Activated T-helper 1 cell treated with anti-CD3 and anti-CD28 coated beads, Interleukin-12 subunit alpha, Interleukin-12 subunit beta, Interleukin-2, Interleukin-4 antibody, amounts not matched to agents 30 ng/mL and 10 ng/mL and 1 ng/mL, durations not matched to agents 14 hours and 24 hours and 36 hours (primary cell): ENCODE measurements at regions not wholly inside any gene's neighbourhood (a gene's known extent, or its start where the extent isn't known, plus 50 kb on each side); places are given as distances from the start of the nearest gene placed in this dataset.

Source experiments
- DNase-seq: peaks from one replicate; pipeline ENCODE4 v3.0.0; 2021; ENCODE audit warnings: low spot score
- H3K27ac Mint-ChIP-seq: one replicate; pipeline ENCODE4 v1.8.0; 2021; ENCODE audit warnings: mild to moderate bottlenecking, mixed read lengths
- H3K27me3 Mint-ChIP-seq: one replicate; pipeline ENCODE4 v1.8.0; 2022; ENCODE audit warnings: mild to moderate bottlenecking, moderate library complexity, mixed read lengths; ENCODE audit not compliant: insufficient read depth
- H3K36me3 Mint-ChIP-seq: one replicate; pipeline ENCODE4 v1.8.0; 2021; ENCODE audit warnings: low read depth, mixed read lengths
- H3K4me1 Mint-ChIP-seq: one replicate; pipeline ENCODE4 v1.8.0; 2021; ENCODE audit warnings: low read depth, mixed read lengths
- H3K4me3 Mint-ChIP-seq: one replicate; pipeline ENCODE4 v1.8.0; 2021; ENCODE audit warnings: mild to moderate bottlenecking, moderate library complexity, mixed read lengths
- H3K9me3 Mint-ChIP-seq: one replicate; pipeline ENCODE4 v1.8.0; 2021; ENCODE audit warnings: mixed read lengths
- intact Hi-C: fragments of 100-400 bp; cut with micrococcal nuclease; formaldehyde crosslinking; loops from one replicate; pipeline ENCODE4 v1.15.1; 2024

- no peaks in the 10 kb centered on the region for H3K4me1 Mint-ChIP-seq
- no peak overlapping the region for H3K27ac Mint-ChIP-seq
- H3K9me3 Mint-ChIP-seq = no peaks in the 10 kb centered on the region
- DNase-seq = no peak
- intact Hi-C loops = no loop called here
- H3K4me3 Mint-ChIP-seq = no peak overlapping the region
- H3K36me3 Mint-ChIP-seq = no peaks in the 10 kb centered on the region
- no peaks in the 10 kb centered on the region for H3K27me3 Mint-ChIP-seq
These were observed 577.4 kb downstream of the ISL1 start for GRCh38 chr5:51960617-51961121.

- no peak for DNase-seq
- no peaks in the 10 kb centered on the region for H3K4me1 Mint-ChIP-seq
- no peaks in the 10 kb centered on the region for H3K27me3 Mint-ChIP-seq
- no peak overlapping the region for H3K4me3 Mint-ChIP-seq
- H3K9me3 Mint-ChIP-seq = no peaks in the 10 kb centered on the region
- H3K36me3 Mint-ChIP-seq = no peaks in the 10 kb centered on the region
- intact Hi-C loops = no loop called here
- no peak overlapping the region for H3K27ac Mint-ChIP-seq
These were observed 577.9 kb downstream of the ISL1 start for GRCh38 chr5:51961154-51961562.

GRCh38 chr5:51968756-51969155 lies 585.5 kb downstream of the ISL1 start:
- Mint-ChIP-seq H3K27me3 (no peaks in the 10 kb centered on the region), H3K4me3 (no peak overlapping the region), H3K36me3 (no peaks in the 10 kb centered on the region), H3K4me1 (no peaks in the 10 kb centered on the region), H3K27ac (no peak overlapping the region), H3K9me3 (no peaks in the 10 kb centered on the region)
- intact Hi-C loops = no loop called here
- DNase-seq = no peak

GRCh38 chr5:51974834-51975233 lies 591.6 kb downstream of the ISL1 start:
- no peaks in the 10 kb centered on the region for H3K9me3 Mint-ChIP-seq

GRCh38 chr5:51977014-51977413 lies 593.8 kb downstream of the ISL1 start:
- DNase-seq = no peak
- Mint-ChIP-seq H3K9me3 (no peaks in the 10 kb centered on the region), H3K27me3 (no peaks in the 10 kb centered on the region), H3K4me1 (no peaks in the 10 kb centered on the region), H3K27ac (no peak overlapping the region), H3K4me3 (no peak overlapping the region), H3K36me3 (no peaks in the 10 kb centered on the region)
- intact Hi-C loops = no loop called here

More at GRCh38 chr5:51974834-51975233, 591.6 kb downstream of the ISL1 start:
- H3K4me3 Mint-ChIP-seq = no peak overlapping the region
- DNase-seq = no peak
- H3K27me3 Mint-ChIP-seq = no peaks in the 10 kb centered on the region
- intact Hi-C loops = no loop called here
- no peak overlapping the region for H3K27ac Mint-ChIP-seq
- H3K4me1 Mint-ChIP-seq = no peaks in the 10 kb centered on the region
- H3K36me3 Mint-ChIP-seq = no peaks in the 10 kb centered on the region

GRCh38 chr5:51983161-51983560 lies 599.9 kb downstream of the ISL1 start:
- H3K27ac Mint-ChIP-seq = no peak overlapping the region
- no peak for DNase-seq
- H3K4me1 Mint-ChIP-seq = no peaks in the 10 kb centered on the region
- no peaks in the 10 kb centered on the region for H3K36me3 Mint-ChIP-seq
- H3K9me3 Mint-ChIP-seq = no peaks in the 10 kb centered on the region
- H3K27me3 Mint-ChIP-seq = no peaks in the 10 kb centered on the region
- intact Hi-C loops = no loop called here
- no peak overlapping the region for H3K4me3 Mint-ChIP-seq

- H3K4me3 Mint-ChIP-seq = no peak overlapping the region
- intact Hi-C loops = no loop called here
- no peaks in the 10 kb centered on the region for H3K9me3 Mint-ChIP-seq
- no peaks in the 10 kb centered on the region for H3K4me1 Mint-ChIP-seq
- no peaks in the 10 kb centered on the region for H3K36me3 Mint-ChIP-seq
- DNase-seq = no peak
- no peak overlapping the region for H3K27ac Mint-ChIP-seq
- H3K27me3 Mint-ChIP-seq = no peaks in the 10 kb centered on the region
These were observed 603.5 kb downstream of the ISL1 start for GRCh38 chr5:51986733-51987132.

- H3K4me1 Mint-ChIP-seq = no peaks in the 10 kb centered on the region
- no peaks in the 10 kb centered on the region for H3K9me3 Mint-ChIP-seq
- no peaks in the 10 kb centered on the region for H3K36me3 Mint-ChIP-seq
- no peaks in the 10 kb centered on the region for H3K27me3 Mint-ChIP-seq
- H3K27ac Mint-ChIP-seq = no peak overlapping the region
- no peak for DNase-seq
- intact Hi-C loops = no loop called here
- no peak overlapping the region for H3K4me3 Mint-ChIP-seq
These were observed 604.0 kb downstream of the ISL1 start for GRCh38 chr5:51987239-51987638.

- no peak overlapping the region for H3K27ac Mint-ChIP-seq
- no peaks in the 10 kb centered on the region for H3K4me1 Mint-ChIP-seq
- no peak for DNase-seq
- H3K4me3 Mint-ChIP-seq = no peak overlapping the region
- intact Hi-C loops = no loop called here
- H3K9me3 Mint-ChIP-seq = no peaks in the 10 kb centered on the region
- no peaks in the 10 kb centered on the region for H3K36me3 Mint-ChIP-seq
- H3K27me3 Mint-ChIP-seq = no peaks in the 10 kb centered on the region
These were observed 604.5 kb downstream of the ISL1 start for GRCh38 chr5:51987669-51988209.

- no peak overlapping the region for H3K4me3 Mint-ChIP-seq
- no peak overlapping the region for H3K27ac Mint-ChIP-seq
- DNase-seq = no peak
- no peaks in the 10 kb centered on the region for H3K4me1 Mint-ChIP-seq
- H3K36me3 Mint-ChIP-seq = no peaks in the 10 kb centered on the region
- no peaks in the 10 kb centered on the region for H3K27me3 Mint-ChIP-seq
- intact Hi-C loops = no loop called here
- H3K9me3 Mint-ChIP-seq = no peaks in the 10 kb centered on the region
These were observed 605.4 kb downstream of the ISL1 start for GRCh38 chr5:51988634-51989033.

GRCh38 chr5:51990241-51990640 lies 607.0 kb downstream of the ISL1 start:
- DNase-seq = no peak
- H3K36me3 Mint-ChIP-seq = no peaks in the 10 kb centered on the region
- no peaks in the 10 kb centered on the region for H3K4me1 Mint-ChIP-seq
- intact Hi-C loops = no loop called here
- H3K27me3 Mint-ChIP-seq = no peaks in the 10 kb centered on the region
- H3K9me3 Mint-ChIP-seq = no peaks in the 10 kb centered on the region
- H3K27ac Mint-ChIP-seq = no peak overlapping the region
- no peak overlapping the region for H3K4me3 Mint-ChIP-seq

- DNase-seq = no peak
- Mint-ChIP-seq H3K27ac (no peak overlapping the region), H3K36me3 (no peaks in the 10 kb centered on the region), H3K4me1 (no peaks in the 10 kb centered on the region), H3K9me3 (no peaks in the 10 kb centered on the region), H3K4me3 (no peak overlapping the region), H3K27me3 (no peaks in the 10 kb centered on the region)
- intact Hi-C loops = no loop called here
These were observed 607.5 kb downstream of the ISL1 start for GRCh38 chr5:51990661-51991180.

GRCh38 chr5:51991940-51992339 lies 608.7 kb downstream of the ISL1 start:
- no peaks in the 10 kb centered on the region for H3K9me3 Mint-ChIP-seq
- no peak overlapping the region for H3K27ac Mint-ChIP-seq
- H3K4me3 Mint-ChIP-seq = no peak overlapping the region
- intact Hi-C loops = no loop called here
- H3K27me3 Mint-ChIP-seq = no peaks in the 10 kb centered on the region
- no peaks in the 10 kb centered on the region for H3K4me1 Mint-ChIP-seq
- no peak for DNase-seq
- H3K36me3 Mint-ChIP-seq = no peaks in the 10 kb centered on the region

- Mint-ChIP-seq H3K36me3 (no peaks in the 10 kb centered on the region), H3K27me3 (no peaks in the 10 kb centered on the region), H3K9me3 (no peaks in the 10 kb centered on the region), H3K27ac (no peak overlapping the region), H3K4me1 (no peaks in the 10 kb centered on the region), H3K4me3 (no peak overlapping the region)
- intact Hi-C loops = no loop called here
- no peak for DNase-seq
These were observed 612.6 kb downstream of the ISL1 start for GRCh38 chr5:51995773-51996306.
